AG08395 (cell line): ENCODE measurements at regions not wholly inside any gene's neighbourhood (a gene's known extent, or its start where the extent isn't known, plus 50 kb on each side); places are given as distances from the start of the nearest gene placed in this dataset.
"Not testable (repeated sequence)": the region's sequence is repeated elsewhere in the genome, so short reads cannot be mapped to it uniquely, and the experiment has no call there.

Source experiments
- DNase-seq: peaks from one replicate; pipeline ENCODE4 v3.0.0; 2012; ENCODE audit warnings: mixed read lengths, low spot score

GRCh38 chr4:177185151-177185550 lies 124.5 kb upstream of the NEIL3 start:
- no peak for DNase-seq

- no peak for DNase-seq
These were observed 124.1 kb upstream of the NEIL3 start for GRCh38 chr4:177185579-177185978.

GRCh38 chr4:177187371-177187770 lies 122.3 kb upstream of the NEIL3 start:
- no peak for DNase-seq

GRCh38 chr4:177190995-177191580 lies 118.6 kb upstream of the NEIL3 start:
- no peak for DNase-seq

- DNase-seq = no peak
These were observed 118.1 kb upstream of the NEIL3 start for GRCh38 chr4:177191586-177191985.

GRCh38 chr4:177191991-177192390 lies 117.7 kb upstream of the NEIL3 start:
- DNase-seq = no peak

GRCh38 chr4:177193024-177193715 lies 116.5 kb upstream of the NEIL3 start:
- DNase-seq = not testable (repeated sequence)

- no peak for DNase-seq
These were observed 114.8 kb upstream of the NEIL3 start for GRCh38 chr4:177194906-177195305.

- no peak for DNase-seq
These were observed 113.1 kb upstream of the NEIL3 start for GRCh38 chr4:177196615-177197014.

- DNase-seq = no peak
These were observed 108.1 kb upstream of the NEIL3 start for GRCh38 chr4:177201614-177202013.

- DNase-seq = no peak
These were observed 105.5 kb upstream of the NEIL3 start for GRCh38 chr4:177204126-177204525.

- DNase-seq = peak; percentile 48
These were observed 94.7 kb upstream of the NEIL3 start for GRCh38 chr4:177214935-177215334.

- DNase-seq = peak; percentile 51
These were observed 89.3 kb upstream of the NEIL3 start for GRCh38 chr4:177220376-177220775.

- no peak for DNase-seq
These were observed 86.9 kb upstream of the NEIL3 start for GRCh38 chr4:177222781-177223180.

GRCh38 chr4:177225605-177226004 lies 84.1 kb upstream of the NEIL3 start:
- DNase-seq = no peak

- no peak for DNase-seq
These were observed 82.0 kb upstream of the NEIL3 start for GRCh38 chr4:177227636-177228035.

GRCh38 chr4:177228599-177228998 lies 81.1 kb upstream of the NEIL3 start:
- DNase-seq = no peak

- DNase-seq = peak; percentile 4
These were observed 80.3 kb upstream of the NEIL3 start for GRCh38 chr4:177229331-177229730.

GRCh38 chr4:177232473-177232872 lies 77.2 kb upstream of the NEIL3 start:
- DNase-seq = no peak

GRCh38 chr4:177235026-177235425 lies 74.6 kb upstream of the NEIL3 start:
- DNase-seq = peak; percentile 14

- DNase-seq = no peak
These were observed 72.8 kb upstream of the NEIL3 start for GRCh38 chr4:177236886-177237285.

- no peak for DNase-seq
These were observed 72.4 kb upstream of the NEIL3 start for GRCh38 chr4:177237291-177237690.

GRCh38 chr4:177239477-177239876 lies 70.2 kb upstream of the NEIL3 start:
- DNase-seq = no peak

GRCh38 chr4:177239878-177240277 lies 69.8 kb upstream of the NEIL3 start:
- no peak for DNase-seq
